DMS153 (cell line): ENCODE measurements at regions not wholly inside any gene's neighbourhood (a gene's known extent, or its start where the extent isn't known, plus 50 kb on each side); places are given as distances from the start of the nearest gene placed in this dataset.

Experiments used
- DNase-seq: peaks from one replicate; lab custom pipeline; 2025; lab: John Stamatoyannopoulos, UW

- no peak for DNase-seq
These were observed 442.5 kb downstream of the XPNPEP1 start for GRCh38 chr10:109480836-109481235.

- no peak for DNase-seq
These were observed 447.4 kb downstream of the XPNPEP1 start for GRCh38 chr10:109475711-109476421.

- no peak for DNase-seq
These were observed 448.5 kb downstream of the XPNPEP1 start for GRCh38 chr10:109474812-109475211.

GRCh38 chr10:109474261-109474660, 449.1 kb downstream of the XPNPEP1 start:
- no peak for DNase-seq

- DNase-seq: no peak
These were observed 455.8 kb downstream of the XPNPEP1 start for GRCh38 chr10:109467551-109467950.

GRCh38 chr10:109464949-109465348, 458.4 kb downstream of the XPNPEP1 start:
- DNase-seq: no peak

GRCh38 chr10:109457302-109457638, 466.0 kb downstream of the XPNPEP1 start:
- no peak for DNase-seq

GRCh38 chr10:109456566-109457301, 466.6 kb downstream of the XPNPEP1 start:
- DNase-seq: no peak

GRCh38 chr10:109454691-109455090, 468.6 kb downstream of the XPNPEP1 start:
- DNase-seq: no peak

GRCh38 chr10:109451879-109452278, 471.4 kb downstream of the XPNPEP1 start:
- DNase-seq: no peak

GRCh38 chr10:109450702-109451101, 472.6 kb downstream of the XPNPEP1 start:
- DNase-seq: no peak

GRCh38 chr10:109433434-109433833, 489.9 kb downstream of the XPNPEP1 start:
- no peak for DNase-seq

- DNase-seq: no peak
These were observed 491.0 kb downstream of the XPNPEP1 start for GRCh38 chr10:109432281-109432680.

- DNase-seq: no peak
These were observed 492.5 kb downstream of the XPNPEP1 start for GRCh38 chr10:109430799-109431198.

GRCh38 chr10:109430043-109430760, 493.1 kb downstream of the XPNPEP1 start:
- no peak for DNase-seq

GRCh38 chr10:109428775-109429491, 494.4 kb downstream of the XPNPEP1 start:
- no peak for DNase-seq

GRCh38 chr10:109427411-109427810, 495.9 kb downstream of the XPNPEP1 start:
- DNase-seq: no peak

GRCh38 chr10:109426987-109427386, 496.3 kb downstream of the XPNPEP1 start:
- no peak for DNase-seq

- no peak for DNase-seq
These were observed 504.5 kb downstream of the XPNPEP1 start for GRCh38 chr10:109418795-109419194.

GRCh38 chr10:109417803-109418202, 505.5 kb downstream of the XPNPEP1 start:
- DNase-seq: no peak

- no peak for DNase-seq
These were observed 511.0 kb downstream of the XPNPEP1 start for GRCh38 chr10:109412353-109412752.

GRCh38 chr10:109411917-109412316, 511.4 kb downstream of the XPNPEP1 start:
- no peak for DNase-seq
